ENCODE measurements at regions not wholly inside any gene's neighbourhood (a gene's known extent, or its start where the extent isn't known, plus 50 kb on each side); places are given as distances from the start of the nearest gene placed in this dataset.

DNA sequence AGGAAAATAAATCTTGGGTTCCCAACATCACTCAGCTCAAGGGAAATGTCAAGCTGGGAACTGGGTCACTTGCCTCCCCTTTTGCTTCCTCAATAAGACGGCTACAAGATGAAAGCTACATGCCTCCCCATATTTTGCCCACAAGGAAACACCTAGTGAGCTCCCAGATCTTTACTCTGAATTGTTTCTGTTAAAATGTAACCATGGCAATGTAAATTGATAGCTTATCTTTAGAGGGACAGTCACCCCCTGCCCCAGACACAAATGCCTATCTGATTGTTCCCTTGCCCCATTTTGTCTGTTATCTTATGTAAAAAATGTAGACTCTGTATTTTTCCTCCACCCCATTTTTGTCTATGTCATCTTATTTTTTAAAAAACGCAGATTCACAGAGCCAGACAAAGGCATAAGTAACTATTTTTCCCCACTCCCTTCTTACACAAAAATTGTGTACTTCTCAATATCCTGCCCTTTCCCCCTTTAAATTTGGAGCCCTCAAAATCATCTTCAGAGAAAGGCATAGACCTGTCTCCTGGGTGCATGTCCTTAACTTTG lies 288.7 kb upstream of the ERCC4 start:
- TF ChIP-seq ZNF354B (CRISPR knock-in tag; IDR thresholded peaks at IDR 0.05) (no peak), ETV6 (CRISPR knock-in tag; conservative IDR thresholded peaks at IDR 0.05) (no peak), ZNF678 (CRISPR knock-in tag; IDR thresholded peaks at IDR 0.05) (no peak), TP53 (CRISPR knock-in tag; conservative IDR thresholded peaks at IDR 0.05) (no peak), TAF1 (CRISPR knock-in tag; IDR thresholded peaks at IDR 0.05) (no peak), ZNF24 (IDR thresholded peaks at IDR 0.05) (no peak), POLR2A (IDR thresholded peaks at IDR 0.05; ENCODE audit: insufficient read depth in 1 of 2, low read depth in 2 of 2, low read length in 2 of 2) (no peak), NCOA1 (CRISPR knock-in tag; IDR thresholded peaks at IDR 0.05) (no peak), ZSCAN9 (CRISPR knock-in tag; IDR thresholded peaks at IDR 0.05; ENCODE audit: borderline replicate concordance) (no peak), ZNF274 (CRISPR knock-in tag; IDR thresholded peaks at IDR 0.05) (no peak)
- TF ChIP-seq, protein P1, sequence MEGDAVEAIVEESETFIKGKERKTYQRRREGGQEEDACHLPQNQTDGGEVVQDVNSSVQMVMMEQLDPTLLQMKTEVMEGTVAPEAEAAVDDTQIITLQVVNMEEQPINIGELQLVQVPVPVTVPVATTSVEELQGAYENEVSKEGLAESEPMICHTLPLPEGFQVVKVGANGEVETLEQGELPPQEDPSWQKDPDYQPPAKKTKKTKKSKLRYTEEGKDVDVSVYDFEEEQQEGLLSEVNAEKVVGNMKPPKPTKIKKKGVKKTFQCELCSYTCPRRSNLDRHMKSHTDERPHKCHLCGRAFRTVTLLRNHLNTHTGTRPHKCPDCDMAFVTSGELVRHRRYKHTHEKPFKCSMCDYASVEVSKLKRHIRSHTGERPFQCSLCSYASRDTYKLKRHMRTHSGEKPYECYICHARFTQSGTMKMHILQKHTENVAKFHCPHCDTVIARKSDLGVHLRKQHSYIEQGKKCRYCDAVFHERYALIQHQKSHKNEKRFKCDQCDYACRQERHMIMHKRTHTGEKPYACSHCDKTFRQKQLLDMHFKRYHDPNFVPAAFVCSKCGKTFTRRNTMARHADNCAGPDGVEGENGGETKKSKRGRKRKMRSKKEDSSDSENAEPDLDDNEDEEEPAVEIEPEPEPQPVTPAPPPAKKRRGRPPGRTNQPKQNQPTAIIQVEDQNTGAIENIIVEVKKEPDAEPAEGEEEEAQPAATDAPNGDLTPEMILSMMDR (CRISPR knock-in tag; IDR thresholded peaks at IDR 0.05) = no peak
- TF ChIP-seq, protein P2, sequence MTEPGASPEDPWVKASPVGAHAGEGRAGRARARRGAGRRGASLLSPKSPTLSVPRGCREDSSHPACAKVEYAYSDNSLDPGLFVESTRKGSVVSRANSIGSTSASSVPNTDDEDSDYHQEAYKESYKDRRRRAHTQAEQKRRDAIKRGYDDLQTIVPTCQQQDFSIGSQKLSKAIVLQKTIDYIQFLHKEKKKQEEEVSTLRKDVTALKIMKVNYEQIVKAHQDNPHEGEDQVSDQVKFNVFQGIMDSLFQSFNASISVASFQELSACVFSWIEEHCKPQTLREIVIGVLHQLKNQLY (CRISPR knock-in tag; IDR thresholded peaks at IDR 0.05) = no peak
